ENCODE measurements at regions not wholly inside any gene's neighbourhood (a gene's known extent, or its start where the extent isn't known, plus 50 kb on each side); places are given as distances from the start of the nearest gene placed in this dataset.

- TF ChIP-seq MGA (IDR thresholded peaks at IDR 0.05): 0 out of 2 replicates have a peak, but pooled peaks have one; percentile 6
- no peak for TF ChIP-seq ZNF3 (CRISPR knock-in tag; IDR thresholded peaks at IDR 0.05)
- no peak for TF ChIP-seq JUN (IDR thresholded peaks at IDR 0.05; ENCODE audit: borderline replicate concordance, low read depth, low read length)
- no peak for TF ChIP-seq JUN (CRISPR knock-in tag; IDR thresholded peaks at IDR 0.05; ENCODE audit: borderline replicate concordance)
- no peak for TF ChIP-seq PRMT5 (CRISPR knock-in tag; IDR thresholded peaks at IDR 0.05)
- no peak for TF ChIP-seq CREB3L1 (IDR thresholded peaks at IDR 0.05; ENCODE audit: borderline replicate concordance, low read depth)
- TF ChIP-seq TAF9B (IDR thresholded peaks at IDR 0.05; ENCODE audit: partially characterized antibody): peak; percentile 52
- TF ChIP-seq MCM2 (IDR thresholded peaks at IDR 0.05; ENCODE audit: low read depth): no peak
- no peak for TF ChIP-seq NCOA4 (IDR thresholded peaks at IDR 0.05; ENCODE audit: partially characterized antibody)
- no peak for TF ChIP-seq ETS1 (conservative IDR thresholded peaks at IDR 0.05; ENCODE audit: control insufficient read depth, low read depth, low read length)
- TF ChIP-seq E2F3 (CRISPR knock-in tag; IDR thresholded peaks at IDR 0.05): no peak
- no peak; the same call in 1 of the 2 replicates for TF ChIP-seq TOE1 (IDR thresholded peaks at IDR 0.05; ENCODE audit: borderline replicate concordance)
- no peak for TF ChIP-seq TOE1 (CRISPR knock-in tag; IDR thresholded peaks at IDR 0.05; ENCODE audit: borderline replicate concordance, low read depth)
Measured at GRCh38 chr7:145784809-145785780, 331.5 kb upstream of the CNTNAP2 start (continued).

Measured in K562 (cell line).